SK-N-SH (cell line): ENCODE measurements at regions not wholly inside any gene's neighbourhood (a gene's known extent, or its start where the extent isn't known, plus 50 kb on each side); places are given as distances from the start of the nearest gene placed in this dataset.

Source experiments
- CTCF ChIA-PET: fragments of 300-600, 350-600 bp; formaldehyde crosslinking; extraction: SDS; loops from one replicate; lab custom pipeline; 2021; lab: Yijun Ruan, JAX
- POLR2A ChIA-PET: fragments of 350-600 bp; sonication (Branson Sonifier 250); formaldehyde crosslinking; extraction: SDS; loops from one replicate; lab custom pipeline; 2020; ENCODE audit warnings: antibody characterized with exemption, inconsistent platforms; lab: Yijun Ruan, JAX
- DNase-seq: peaks from one replicate; pipeline ENCODE4 v3.0.0; 2012
- H2AFZ ChIP-seq: fragments of 200-600 bp; sonication (generic); 2 replicates; pipeline ENCODE4 v1.8.1; 2016; ENCODE audit warnings: antibody characterized with exemption, mild to moderate bottlenecking, low read depth
- H3F3A ChIP-seq: fragments of 200-600 bp; sonication (generic); replicated peaks from 2 replicates; pipeline ENCODE3; 2016; ENCODE audit warnings: antibody characterized with exemption, mild to moderate bottlenecking; ENCODE audit not compliant: insufficient read depth
- H3K27ac ChIP-seq, 2 experiments: fragments of 200-500 bp in 1 of 2; fragments of 200-600 bp in 1 of 2; sonication (Bioruptor generic) in 1 of 2; sonication (generic), shearing (Covaris generic) in 1 of 2; 2 replicates each; pipeline versions ENCODE4 v1.5.1 to v1.6.1; 2014 to 2016; ENCODE audit warnings: low read depth in 2 of 2, inconsistent platforms in 1 of 2, low read length in 1 of 2, mild to moderate bottlenecking in 1 of 2, mixed read lengths in 1 of 2
- H3K27me3 ChIP-seq: fragments of 200-600 bp; sonication (generic), shearing (Covaris generic); 2 replicates; pipeline ENCODE4 v1.6.1; 2016; ENCODE audit warnings: mixed run types; ENCODE audit not compliant: insufficient read depth
- H3K36me3 ChIP-seq, 2 experiments: fragments of 200-500 bp in 1 of 2; fragments of 200-600 bp in 1 of 2; sonication (Bioruptor generic) in 1 of 2; sonication (generic) in 1 of 2; replicated peaks in 1 of 2; 2 replicates each; pipeline versions ENCODE3 to v1.5.1; 2014 to 2016; ENCODE audit warnings: low read length in 1 of 2, mild to moderate bottlenecking in 1 of 2; ENCODE audit not compliant: insufficient read depth in 2 of 2, control insufficient read depth in 1 of 2
- H3K4me1 ChIP-seq, 2 experiments: fragments of 200-500 bp in 1 of 2; fragments of 200-600 bp in 1 of 2; sonication (Bioruptor generic) in 1 of 2; sonication (generic), shearing (Covaris generic) in 1 of 2; 2 replicates each; pipeline versions ENCODE4 v1.5.1 to v1.6.1; 2014 to 2016; ENCODE audit warnings: low read depth in 1 of 2, low read length in 1 of 2, mixed run types in 1 of 2; ENCODE audit not compliant: insufficient read depth in 2 of 2, control insufficient read depth in 1 of 2
- H3K4me2 ChIP-seq: fragments of 200-600 bp; sonication (generic), shearing (Covaris generic); 2 replicates; pipeline ENCODE4 v1.6.1; 2017; ENCODE audit warnings: mixed run types
- H3K4me3 ChIP-seq, 2 experiments: fragments of 200-500 bp in 1 of 2; fragments of 200-600 bp in 1 of 2; sonication (Bioruptor generic) in 1 of 2; sonication (generic), shearing (Covaris generic) in 1 of 2; 2 replicates each; pipeline versions ENCODE4 v1.5.1 to v1.8.1; 2014 to 2016; ENCODE audit warnings: low read depth in 2 of 2, inconsistent platforms in 1 of 2, low read length in 1 of 2, mild to moderate bottlenecking in 1 of 2, mixed read lengths in 1 of 2, moderate library complexity in 1 of 2
- H3K79me2 ChIP-seq: fragments of 200-600 bp; sonication (generic); 2 replicates; pipeline ENCODE4 v1.8.1; 2017; ENCODE audit warnings: mild to moderate bottlenecking; ENCODE audit not compliant: insufficient read depth
- H3K9ac ChIP-seq: fragments of 200-600 bp; sonication (generic); 2 replicates; pipeline ENCODE4 v1.6.1; 2017; ENCODE audit warnings: mixed run types
- H3K9me2 ChIP-seq: fragments of 200-600 bp; sonication (generic); 2 replicates; pipeline ENCODE4 v1.6.1; 2017; ENCODE audit warnings: mixed run types
- H3K9me3 ChIP-seq: fragments of 200-600 bp; sonication (generic); 2 replicates; pipeline ENCODE4 v1.6.1; 2017; ENCODE audit warnings: mixed run types, mild to moderate bottlenecking, moderate library complexity
- H4K20me1 ChIP-seq: fragments of 200-600 bp; sonication (generic); 2 replicates; pipeline ENCODE4 v1.6.1; 2017; ENCODE audit warnings: mild to moderate bottlenecking, mixed run types; ENCODE audit not compliant: insufficient read depth
- CHD2 ChIP-seq: fragments of 150-350 bp; IDR thresholded peaks from 2 replicates; pipeline ENCODE4 v1.6.1; 2018; ENCODE audit warnings: low read length; ENCODE audit not compliant: partially characterized antibody
- ELF1 ChIP-seq: IDR thresholded peaks from 2 replicates; pipeline ENCODE4 v1.4.0; 2012
- EP300 ChIP-seq, 2 experiments: IDR thresholded peaks; 2 replicates each; pipeline versions ENCODE4 v1.4.0 to v1.6.1; 2012; ENCODE audit warnings: borderline replicate concordance in 1 of 2, low read depth in 1 of 2, low read length in 1 of 2
- FOSL2 ChIP-seq: IDR thresholded peaks from 2 replicates; pipeline ENCODE4 v1.4.0; 2012; ENCODE audit warnings: low read depth, mild to moderate bottlenecking, moderate library complexity, borderline replicate concordance
- FOXJ3 ChIP-seq: sonication (generic); formaldehyde crosslinking; IDR thresholded peaks from 2 replicates; pipeline ENCODE4 v1.5.1; 2020; ENCODE audit warnings: mild to moderate bottlenecking, missing genetic modification reagents
- GABPA ChIP-seq: IDR thresholded peaks from 2 replicates; pipeline ENCODE4 v1.4.0; 2012; ENCODE audit warnings: low read depth, mild to moderate bottlenecking
- IRF3 ChIP-seq: fragments of 150-350 bp; IDR thresholded peaks from 2 replicates; pipeline ENCODE4 v1.6.1; 2016; ENCODE audit warnings: mild to moderate bottlenecking, low read depth, low read length
- JUND ChIP-seq: IDR thresholded peaks from 2 replicates; pipeline ENCODE4 v1.4.0; 2012
- MEF2A ChIP-seq: IDR thresholded peaks from 2 replicates; pipeline ENCODE4 v1.4.0; 2012; ENCODE audit warnings: low read depth, borderline replicate concordance
- MXI1 ChIP-seq: IDR thresholded peaks from 2 replicates; pipeline ENCODE4 v1.6.1; 2012; ENCODE audit warnings: mild to moderate bottlenecking, low read depth, low read length, improper control_type of control experiment
- NFIC ChIP-seq: IDR thresholded peaks from 2 replicates; pipeline ENCODE4 v1.4.0; 2012; ENCODE audit warnings: borderline replicate concordance
- POLR2AphosphoS5 ChIP-seq: IDR thresholded peaks from 2 replicates; pipeline ENCODE4 v1.6.1; 2012; ENCODE audit warnings: low read depth, low read length
- RFX5 ChIP-seq: IDR thresholded peaks from 2 replicates; pipeline ENCODE4 v1.6.1; 2012; ENCODE audit warnings: mild to moderate bottlenecking, improper control_type of control experiment, low read length
- RXRA ChIP-seq: IDR thresholded peaks from 2 replicates; pipeline ENCODE4 v1.4.0; 2012; ENCODE audit warnings: low read depth, mild to moderate bottlenecking, borderline replicate concordance
- SIN3A ChIP-seq: IDR thresholded peaks from 2 replicates; pipeline ENCODE4 v1.6.1; 2012; ENCODE audit warnings: low read depth, mild to moderate bottlenecking, low read length, moderate library complexity, borderline replicate concordance
- SMC3 ChIP-seq: IDR thresholded peaks from 2 replicates; pipeline ENCODE4 v1.6.1; 2012; ENCODE audit warnings: low read depth, low read length, improper control_type of control experiment
- TAF1 ChIP-seq: IDR thresholded peaks from 2 replicates; pipeline ENCODE4 v1.6.1; 2012; ENCODE audit warnings: low read depth, mild to moderate bottlenecking, low read length, moderate library complexity, borderline replicate concordance
- TCF12 ChIP-seq: IDR thresholded peaks from 2 replicates; pipeline ENCODE4 v1.4.0; 2012
- USF1 ChIP-seq: IDR thresholded peaks from 2 replicates; pipeline ENCODE4 v1.4.0; 2012; ENCODE audit warnings: low read depth, borderline replicate concordance
- USF2 ChIP-seq: fragments of 150-350 bp; IDR thresholded peaks from 2 replicates; pipeline ENCODE4 v1.6.1; 2017; ENCODE audit warnings: antibody characterized with exemption, low read length, low read depth, borderline replicate concordance
- YY1 ChIP-seq: IDR thresholded peaks from 2 replicates; pipeline ENCODE4 v1.4.0; 2012; ENCODE audit warnings: low read depth, mild to moderate bottlenecking
- WGBS: methylation state at CpG from one replicate; pipeline ENCODE4 v1.1.6; 2017; ENCODE audit warnings: low lambda C conversion rate; 5-methylcytosine and 5-hydroxymethylcytosine counted together
- TF ChIP-seq, protein P1 (sequence below): IDR thresholded peaks from 2 replicates; pipeline ENCODE4 v1.4.0; 2012; ENCODE audit warnings: low read depth
- TF ChIP-seq, protein P2 (sequence below): fragments of 200-600 bp; sonication (generic); IDR thresholded peaks from 2 replicates; pipeline ENCODE4 v1.6.1; 2017; ENCODE audit warnings: antibody characterized with exemption, mild to moderate bottlenecking, moderate library complexity

GRCh38 chrX:139094671-139095592 lies 383.4 kb upstream of the FGF13 start:
- no peaks in the 10 kb centered on the region for H3K36me3 ChIP-seq
- no peak overlapping the region for H3K9ac ChIP-seq
- H3K79me2 ChIP-seq = no peaks in the 10 kb centered on the region
- H3K4me2 ChIP-seq = no peak overlapping the region
- TF ChIP-seq GABPA (no peak), SMC3 (no peak), NFIC (no peak), TCF12 (no peak), ELF1 (no peak), YY1 (no peak), RXRA (no peak)
- TF ChIP-seq, protein P1, sequence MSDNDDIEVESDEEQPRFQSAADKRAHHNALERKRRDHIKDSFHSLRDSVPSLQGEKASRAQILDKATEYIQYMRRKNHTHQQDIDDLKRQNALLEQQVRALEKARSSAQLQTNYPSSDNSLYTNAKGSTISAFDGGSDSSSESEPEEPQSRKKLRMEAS = no peak
- no peaks in the 10 kb centered on the region for H3F3A ChIP-seq
- H3K4me3 ChIP-seq = no peak overlapping the region
- H3K9me2 ChIP-seq = no peaks in the 10 kb centered on the region
- ChIA-PET POLR2A (no interaction called here), CTCF (interaction anchor here (1.0 kb wide), 1 partner anchor 18 kb away, joined by 3 read pairs; no protein-coding TSS in a partner anchor)
- H3K9me3 ChIP-seq = no peaks in the 10 kb centered on the region
- H3K4me1 ChIP-seq = no peaks in the 10 kb centered on the region
- H3K27ac ChIP-seq = no peak overlapping the region
- H4K20me1 ChIP-seq = no peaks in the 10 kb centered on the region
- WGBS = 4% methylated on average over 6 of the region's 6 CpGs
- DNase-seq = no peak
- no peaks in the 10 kb centered on the region for H3K27me3 ChIP-seq
- no peak overlapping the region for H2AFZ ChIP-seq

GRCh38 chrX:139093201-139093600 lies 381.7 kb upstream of the FGF13 start:
- Histone ChIP-seq H2AFZ (no peak overlapping the region), H3K9me2 (no peaks in the 10 kb centered on the region), H3K4me1 (no peaks in the 10 kb centered on the region), H3K36me3 (no peaks in the 10 kb centered on the region), H3K9ac (no peak overlapping the region), H3K9me3 (no peaks in the 10 kb centered on the region), H3K79me2 (no peaks in the 10 kb centered on the region), H3K27ac (no peak overlapping the region), H3K27me3 (no peaks in the 10 kb centered on the region), H3F3A (no peaks in the 10 kb centered on the region), H4K20me1 (no peaks in the 10 kb centered on the region), H3K4me2 (no peak overlapping the region), H3K4me3 (no peak overlapping the region)
- 8% methylated on average over 3 of the region's 3 CpGs for WGBS
- no peak for TF ChIP-seq CHD2
- no peak for TF ChIP-seq NFIC
- no peak for TF ChIP-seq USF2
- no peak for TF ChIP-seq USF1
- no peak for TF ChIP-seq RFX5
- no peak for TF ChIP-seq YY1
- TF ChIP-seq, protein P1 = no peak
- TF ChIP-seq, protein P2, sequence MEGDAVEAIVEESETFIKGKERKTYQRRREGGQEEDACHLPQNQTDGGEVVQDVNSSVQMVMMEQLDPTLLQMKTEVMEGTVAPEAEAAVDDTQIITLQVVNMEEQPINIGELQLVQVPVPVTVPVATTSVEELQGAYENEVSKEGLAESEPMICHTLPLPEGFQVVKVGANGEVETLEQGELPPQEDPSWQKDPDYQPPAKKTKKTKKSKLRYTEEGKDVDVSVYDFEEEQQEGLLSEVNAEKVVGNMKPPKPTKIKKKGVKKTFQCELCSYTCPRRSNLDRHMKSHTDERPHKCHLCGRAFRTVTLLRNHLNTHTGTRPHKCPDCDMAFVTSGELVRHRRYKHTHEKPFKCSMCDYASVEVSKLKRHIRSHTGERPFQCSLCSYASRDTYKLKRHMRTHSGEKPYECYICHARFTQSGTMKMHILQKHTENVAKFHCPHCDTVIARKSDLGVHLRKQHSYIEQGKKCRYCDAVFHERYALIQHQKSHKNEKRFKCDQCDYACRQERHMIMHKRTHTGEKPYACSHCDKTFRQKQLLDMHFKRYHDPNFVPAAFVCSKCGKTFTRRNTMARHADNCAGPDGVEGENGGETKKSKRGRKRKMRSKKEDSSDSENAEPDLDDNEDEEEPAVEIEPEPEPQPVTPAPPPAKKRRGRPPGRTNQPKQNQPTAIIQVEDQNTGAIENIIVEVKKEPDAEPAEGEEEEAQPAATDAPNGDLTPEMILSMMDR = no peak
- TF ChIP-seq TCF12 = no peak
- TF ChIP-seq MXI1 = no peak
- TF ChIP-seq JUND = no peak
- no peak for TF ChIP-seq SIN3A
- no peak for TF ChIP-seq MEF2A
- no peak for TF ChIP-seq EP300 (IDR thresholded peaks at IDR 0.05; ENCODE audit: borderline replicate concordance in 1 of 2, low read depth in 1 of 2, low read length in 1 of 2)
- TF ChIP-seq POLR2AphosphoS5 = no peak
- TF ChIP-seq FOXJ3 = no peak
- no peak for TF ChIP-seq FOSL2
- no peak for TF ChIP-seq IRF3
- TF ChIP-seq TAF1 = no peak
- CTCF ChIA-PET = no interaction called here
- DNase-seq = no peak
- POLR2A ChIA-PET = no interaction called here
